ENCODE measurements at regions not wholly inside any gene's neighbourhood (a gene's known extent, or its start where the extent isn't known, plus 50 kb on each side); places are given as distances from the start of the nearest gene placed in this dataset.

GRCh38 chr12:16121953-16122352 is 155.5 kb downstream of the SLC15A5 start:
- Histone ChIP-seq H3K27me3 (ENCODE audit: low read length) (no peaks in the 10 kb centered on the region), H3K4me2 (ENCODE audit: low read length) (no peak overlapping the region), H3K36me3 (ENCODE audit: low read depth, low read length) (no peaks in the 10 kb centered on the region), H3K9me2 (replicated peaks; ENCODE audit: low read length) (no peaks in the 10 kb centered on the region), H2AFZ (ENCODE audit: low read length) (no peak overlapping the region), H3K4me3 (ENCODE audit: low read length) (no peak overlapping the region), H3F3A (ENCODE audit: low read length, unreplicated experiment) (no peaks in the 10 kb centered on the region), H4K20me1 (ENCODE audit: low read length) (no peaks in the 10 kb centered on the region), H3K27ac (ENCODE audit: low read length) (no peak overlapping the region), H3K9ac (ENCODE audit: low read length) (no peak overlapping the region), H3K4me1 (ENCODE audit: insufficient read depth, low read length) (no peaks in the 10 kb centered on the region), H3K79me2 (ENCODE audit: low read length) (no peaks in the 10 kb centered on the region), H3K9me3 (ENCODE audit: low read length) (no peaks in the 10 kb centered on the region)
- POLR2A ChIA-PET (ENCODE audit: unreplicated experiment) = no interaction called here
- TF ChIP-seq CTCF (conservative IDR thresholded peaks at IDR 0.05; ENCODE audit: low read depth, low read length) = peak; percentile 11; the same call in 1 of the 2 replicates
- no peak for TF ChIP-seq EZH2phosphoT487 (IDR thresholded peaks at IDR 0.05; ENCODE audit: borderline replicate concordance, low read length)
- no peak for TF ChIP-seq EZH2 (IDR thresholded peaks at IDR 0.05; ENCODE audit: low read length, unreplicated experiment)
- ATAC-seq (no peak), DNase-seq (no peak)
- intact Hi-C loops (cut with micrococcal nuclease) = no loop called here
- no TSS peak for BruUV-seq (replicated peaks)
- CTCF ChIA-PET = no interaction called here

- POLR2A ChIA-PET (ENCODE audit: unreplicated experiment) = no interaction called here
- no TSS peak for BruUV-seq (replicated peaks)
- Histone ChIP-seq H3K4me1 (ENCODE audit: insufficient read depth, low read length) (no peaks in the 10 kb centered on the region), H3F3A (ENCODE audit: low read length, unreplicated experiment) (no peaks in the 10 kb centered on the region), H3K4me3 (ENCODE audit: low read length) (no peak overlapping the region), H3K4me2 (ENCODE audit: low read length) (no peak overlapping the region), H3K27me3 (ENCODE audit: low read length) (no peaks in the 10 kb centered on the region), H3K79me2 (ENCODE audit: low read length) (no peaks in the 10 kb centered on the region), H3K9me3 (ENCODE audit: low read length) (no peaks in the 10 kb centered on the region), H3K36me3 (ENCODE audit: low read depth, low read length) (no peaks in the 10 kb centered on the region), H3K9ac (ENCODE audit: low read length) (no peak overlapping the region), H4K20me1 (ENCODE audit: low read length) (no peaks in the 10 kb centered on the region), H3K27ac (ENCODE audit: low read length) (no peak overlapping the region), H2AFZ (ENCODE audit: low read length) (no peak overlapping the region), H3K9me2 (replicated peaks; ENCODE audit: low read length) (no peaks in the 10 kb centered on the region)
- intact Hi-C loops (cut with micrococcal nuclease) = no loop called here
- DNase-seq = no peak
- no peak for ATAC-seq
- CTCF ChIA-PET = no interaction called here
- TF ChIP-seq CTCF (conservative IDR thresholded peaks at IDR 0.05; ENCODE audit: low read depth, low read length) (no peak), EZH2 (IDR thresholded peaks at IDR 0.05; ENCODE audit: low read length, unreplicated experiment) (no peak), EZH2phosphoT487 (IDR thresholded peaks at IDR 0.05; ENCODE audit: borderline replicate concordance, low read length) (no peak)
Measured at GRCh38 chr12:16119618-16120415, 157.7 kb downstream of the SLC15A5 start.

- H3K4me1 ChIP-seq (ENCODE audit: insufficient read depth, low read length) = no peaks in the 10 kb centered on the region
- ATAC-seq = no peak
- DNase-seq = no peak
- no peak overlapping the region for H3K4me3 ChIP-seq (ENCODE audit: low read length)
- BruUV-seq (replicated peaks) = no TSS peak
- H3K9me2 ChIP-seq (replicated peaks; ENCODE audit: low read length) = no peaks in the 10 kb centered on the region
- no peaks in the 10 kb centered on the region for H3F3A ChIP-seq (ENCODE audit: low read length, unreplicated experiment)
- no peaks in the 10 kb centered on the region for H3K27me3 ChIP-seq (ENCODE audit: low read length)
- no peaks in the 10 kb centered on the region for H3K9me3 ChIP-seq (ENCODE audit: low read length)
- H3K79me2 ChIP-seq (ENCODE audit: low read length) = no peaks in the 10 kb centered on the region
- TF ChIP-seq CTCF (conservative IDR thresholded peaks at IDR 0.05; ENCODE audit: low read depth, low read length) (no peak), EZH2 (IDR thresholded peaks at IDR 0.05; ENCODE audit: low read length, unreplicated experiment) (no peak), EZH2phosphoT487 (IDR thresholded peaks at IDR 0.05; ENCODE audit: borderline replicate concordance, low read length) (no peak)
- H3K27ac ChIP-seq (ENCODE audit: low read length) = no peak overlapping the region
- no peak overlapping the region for H3K9ac ChIP-seq (ENCODE audit: low read length)
- no peak overlapping the region for H3K4me2 ChIP-seq (ENCODE audit: low read length)
- POLR2A ChIA-PET (ENCODE audit: unreplicated experiment) = no interaction called here
- no peaks in the 10 kb centered on the region for H3K36me3 ChIP-seq (ENCODE audit: low read depth, low read length)
- CTCF ChIA-PET = no interaction called here
- intact Hi-C loops (cut with micrococcal nuclease) = no loop called here
- no peaks in the 10 kb centered on the region for H4K20me1 ChIP-seq (ENCODE audit: low read length)
- no peak overlapping the region for H2AFZ ChIP-seq (ENCODE audit: low read length)
Measured at GRCh38 chr12:16118586-16118985, 158.9 kb downstream of the SLC15A5 start.
